Activated naive CD4-positive, alpha-beta T cell treated with anti-CD3 and anti-CD28 coated beads, Interleukin-2, amount 50 U/mL, for 72 hours (primary cell): ENCODE measurements at regions not wholly inside any gene's neighbourhood (a gene's known extent, or its start where the extent isn't known, plus 50 kb on each side); places are given as distances from the start of the nearest gene placed in this dataset.

Experiments used
- ATAC-seq, 2 donors: fragments of 150-1000 bp; cut with Tn5 transposase; 2 replicates each; pipeline ENCODE4 v1.10.0; 2021; ENCODE audit warnings: mild to moderate bottlenecking in 2 of 2, moderate library complexity in 2 of 2
- DNase-seq, 2 donors: peaks; one replicate each; pipeline ENCODE4 v3.0.0; 2021 to 2022; ENCODE audit warnings: low spot score in 2 of 2
- H3K27ac Mint-ChIP-seq, 2 donors: one replicate each; pipeline ENCODE4 v1.8.0; 2022; ENCODE audit warnings: mild to moderate bottlenecking in 2 of 2, mixed read lengths in 2 of 2
- H3K36me3 Mint-ChIP-seq, 2 donors: one replicate each; pipeline ENCODE4 v1.8.0; 2022; ENCODE audit warnings: mixed read lengths in 2 of 2
- H3K9me3 Mint-ChIP-seq, 2 donors: one replicate each; pipeline ENCODE4 v1.8.0; 2022; ENCODE audit warnings: mixed read lengths in 2 of 2

- H3K9me3 Mint-ChIP-seq: peaks cover 0 to 13% of the 10 kb centered on the region in 2 donors
- H3K36me3 Mint-ChIP-seq: no peaks in the 10 kb centered on the region
- DNase-seq (no peak), ATAC-seq (no peak)
- no peak overlapping the region for H3K27ac Mint-ChIP-seq
Measured at GRCh38 chr1:56189946-56190805, 389.2 kb downstream of the PLPP3 start.

- peaks cover 0 to 13% of the 10 kb centered on the region in 2 donors for H3K9me3 Mint-ChIP-seq
- no peaks in the 10 kb centered on the region for H3K36me3 Mint-ChIP-seq
- no peak overlapping the region for H3K27ac Mint-ChIP-seq
- DNase-seq (no peak), ATAC-seq (no peak)
Measured at GRCh38 chr1:56189454-56189853, 389.9 kb downstream of the PLPP3 start.

- H3K27ac Mint-ChIP-seq: no peak overlapping the region
- H3K36me3 Mint-ChIP-seq: no peaks in the 10 kb centered on the region
- DNase-seq: no peak
- no peak for ATAC-seq
- H3K9me3 Mint-ChIP-seq: peaks cover 0 to 13% of the 10 kb centered on the region in 2 donors
Measured at GRCh38 chr1:56188855-56189254, 390.5 kb downstream of the PLPP3 start.

- peaks cover 0 to 13% of the 10 kb centered on the region in 2 donors for H3K9me3 Mint-ChIP-seq
- no peak overlapping the region for H3K27ac Mint-ChIP-seq
- DNase-seq (no peak), ATAC-seq (no peak)
- no peaks in the 10 kb centered on the region for H3K36me3 Mint-ChIP-seq
Measured at GRCh38 chr1:56188221-56188620, 391.1 kb downstream of the PLPP3 start.

GRCh38 chr1:56187405-56187804 lies 392.0 kb downstream of the PLPP3 start:
- ATAC-seq: no peak
- no peak overlapping the region for H3K27ac Mint-ChIP-seq
- H3K9me3 Mint-ChIP-seq: peaks cover 0 to 13% of the 10 kb centered on the region in 2 donors
- no peaks in the 10 kb centered on the region for H3K36me3 Mint-ChIP-seq
- no peak for DNase-seq

- H3K27ac Mint-ChIP-seq: no peak overlapping the region
- no peaks in the 10 kb centered on the region for H3K36me3 Mint-ChIP-seq
- peaks cover 0 to 9% of the 10 kb centered on the region in 2 donors for H3K9me3 Mint-ChIP-seq
- no peak for DNase-seq
- ATAC-seq: no peak
Measured at GRCh38 chr1:56185493-56185892, 393.9 kb downstream of the PLPP3 start.

GRCh38 chr1:56183151-56183550 lies 396.2 kb downstream of the PLPP3 start:
- ATAC-seq: no peak
- no peak for DNase-seq
- H3K27ac Mint-ChIP-seq: no peak overlapping the region
- no peaks in the 10 kb centered on the region for H3K36me3 Mint-ChIP-seq
- H3K9me3 Mint-ChIP-seq: no peaks in the 10 kb centered on the region

- ATAC-seq (no peak), DNase-seq (no peak)
- H3K36me3 Mint-ChIP-seq: no peaks in the 10 kb centered on the region
- H3K27ac Mint-ChIP-seq: no peak overlapping the region
- H3K9me3 Mint-ChIP-seq: no peaks in the 10 kb centered on the region
Measured at GRCh38 chr1:56180520-56181190, 398.7 kb downstream of the PLPP3 start.

- ATAC-seq: no peak
- Mint-ChIP-seq H3K9me3 (no peaks in the 10 kb centered on the region), H3K36me3 (no peaks in the 10 kb centered on the region), H3K27ac (no peak overlapping the region)
- DNase-seq: no peak
Measured at GRCh38 chr1:56179543-56179942, 399.8 kb downstream of the PLPP3 start.

GRCh38 chr1:56175211-56175610 lies 404.2 kb downstream of the PLPP3 start:
- DNase-seq: no peak
- no peak for ATAC-seq
- no peaks in the 10 kb centered on the region for H3K9me3 Mint-ChIP-seq
- H3K36me3 Mint-ChIP-seq: no peaks in the 10 kb centered on the region
- peak overlapping the region in 1 of 2 donors; percentile 60 for H3K27ac Mint-ChIP-seq

GRCh38 chr1:56174176-56174885 lies 405.0 kb downstream of the PLPP3 start:
- ATAC-seq (no peak), DNase-seq (no peak)
- Mint-ChIP-seq H3K36me3 (no peaks in the 10 kb centered on the region), H3K9me3 (no peaks in the 10 kb centered on the region), H3K27ac (no peak overlapping the region)

- Mint-ChIP-seq H3K27ac (no peak overlapping the region), H3K9me3 (no peaks in the 10 kb centered on the region), H3K36me3 (no peaks in the 10 kb centered on the region)
- no peak for DNase-seq
- no peak for ATAC-seq
Measured at GRCh38 chr1:56173736-56174135, 405.6 kb downstream of the PLPP3 start.

- no peaks in the 10 kb centered on the region for H3K36me3 Mint-ChIP-seq
- ATAC-seq: no peak
- H3K9me3 Mint-ChIP-seq: peaks cover 0 to 7% of the 10 kb centered on the region in 2 donors
- no peak for DNase-seq
- H3K27ac Mint-ChIP-seq: no peak overlapping the region
Measured at GRCh38 chr1:56171670-56172069, 407.7 kb downstream of the PLPP3 start.

GRCh38 chr1:56170784-56171320 lies 408.5 kb downstream of the PLPP3 start:
- DNase-seq (no peak), ATAC-seq (no peak)
- no peaks in the 10 kb centered on the region for H3K36me3 Mint-ChIP-seq
- H3K27ac Mint-ChIP-seq: no peak overlapping the region
- H3K9me3 Mint-ChIP-seq: peaks cover 0 to 12% of the 10 kb centered on the region in 2 donors

GRCh38 chr1:56169856-56170255 lies 409.5 kb downstream of the PLPP3 start:
- ATAC-seq (no peak), DNase-seq (no peak)
- H3K27ac Mint-ChIP-seq: no peak overlapping the region
- H3K9me3 Mint-ChIP-seq: peaks cover 0 to 12% of the 10 kb centered on the region in 2 donors
- no peaks in the 10 kb centered on the region for H3K36me3 Mint-ChIP-seq

GRCh38 chr1:56168176-56168575 lies 411.2 kb downstream of the PLPP3 start:
- DNase-seq (no peak), ATAC-seq (no peak)
- Mint-ChIP-seq H3K36me3 (no peaks in the 10 kb centered on the region), H3K9me3 (peaks cover 0 to 12% of the 10 kb centered on the region in 2 donors), H3K27ac (no peak overlapping the region)

- Mint-ChIP-seq H3K9me3 (peaks cover 0 to 12% of the 10 kb centered on the region in 2 donors), H3K27ac (no peak overlapping the region)
Measured at GRCh38 chr1:56167596-56167995, 411.8 kb downstream of the PLPP3 start.

More at GRCh38 chr1:56167596-56167995, 411.8 kb downstream of the PLPP3 start:
- H3K36me3 Mint-ChIP-seq: no peaks in the 10 kb centered on the region
- no peak for ATAC-seq
- DNase-seq: no peak
